Adipocyte (in vitro differentiated cells): ENCODE measurements at regions not wholly inside any gene's neighbourhood (a gene's known extent, or its start where the extent isn't known, plus 50 kb on each side); places are given as distances from the start of the nearest gene placed in this dataset.

Source experiments
- DNase-seq: peaks from one replicate; pipeline ENCODE4 v3.0.0-alpha.2; 2015; ENCODE audit warnings: low read depth
- H3K27me3 ChIP-seq: replicated peaks from 2 replicates; pipeline ENCODE4 v1.7.0; 2013; ENCODE audit warnings: mild to moderate bottlenecking, low read length, moderate library complexity; ENCODE audit not compliant: control insufficient read depth, insufficient read depth
- H3K36me3 ChIP-seq: 2 replicates; pipeline ENCODE4 v1.7.0; 2013; ENCODE audit warnings: low read length, mild to moderate bottlenecking, moderate library complexity; ENCODE audit not compliant: control insufficient read depth, insufficient read depth, severe bottlenecking
- H3K4me1 ChIP-seq: 2 replicates; pipeline ENCODE4 v1.7.0; 2013; ENCODE audit warnings: mild to moderate bottlenecking, low read length, moderate library complexity; ENCODE audit not compliant: control insufficient read depth, insufficient read depth
- H3K4me3 ChIP-seq: 2 replicates; pipeline ENCODE4 v1.7.0; 2013; ENCODE audit warnings: mild to moderate bottlenecking, low read length, moderate library complexity
- H3K9ac ChIP-seq: 2 replicates; pipeline ENCODE4 v1.7.0; 2013; ENCODE audit warnings: mild to moderate bottlenecking, low read length, moderate library complexity
- H3K9me3 ChIP-seq: 2 replicates; pipeline ENCODE4 v1.7.0; 2013; ENCODE audit warnings: mild to moderate bottlenecking, low read length, moderate library complexity; ENCODE audit not compliant: control insufficient read depth

DNA sequence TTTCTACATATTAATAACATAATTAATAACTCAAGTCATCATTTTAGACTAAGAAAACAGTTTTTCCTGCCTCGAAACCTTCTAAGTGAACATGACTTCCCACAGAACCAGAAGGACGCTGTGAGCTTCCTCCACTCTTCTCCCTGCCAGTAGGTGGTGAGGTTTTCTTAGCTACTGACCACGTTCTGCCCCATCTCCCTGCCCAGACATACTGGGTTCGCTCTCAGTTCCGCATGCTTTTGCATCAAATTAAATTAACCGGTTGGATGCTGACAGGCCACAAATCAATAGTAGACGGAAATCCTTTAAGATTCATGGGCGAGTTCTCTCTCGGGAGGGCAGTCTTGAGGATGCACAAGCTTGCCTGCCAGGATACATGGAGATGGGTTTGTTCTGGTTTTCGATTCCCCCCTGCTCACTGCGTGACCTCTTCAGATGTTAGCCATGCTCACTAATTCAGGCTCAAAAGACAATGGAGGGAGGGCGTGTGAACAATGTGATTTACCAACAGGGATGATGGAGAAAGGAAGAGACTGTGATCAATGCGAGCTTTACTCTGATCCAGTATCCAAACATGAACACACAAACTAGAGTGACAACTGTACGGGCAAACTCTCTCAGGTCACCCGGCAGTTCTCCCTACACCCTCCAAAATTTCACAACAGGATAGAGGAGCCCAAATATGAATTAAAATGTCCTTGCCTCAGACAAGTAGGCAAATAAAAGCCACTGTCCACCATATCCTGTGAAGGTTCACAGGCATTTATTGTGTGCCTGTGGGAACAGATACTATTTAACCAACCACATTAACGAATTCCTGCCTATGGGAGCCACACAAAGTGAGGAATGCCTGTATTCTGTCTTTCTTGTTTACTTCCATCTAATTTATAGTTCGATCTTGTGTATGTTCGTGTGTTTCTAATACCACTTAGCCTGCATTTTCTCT is 375.7 kb downstream of the EIPR1 start:
- Histone ChIP-seq H3K4me1 (no peaks in the 10 kb centered on the region), H3K4me3 (no peak overlapping the region), H3K9ac (no peak overlapping the region), H3K36me3 (no peaks in the 10 kb centered on the region), H3K9me3 (no peaks in the 10 kb centered on the region), H3K27me3 (peaks cover 26% of the 10 kb centered on the region)
- peak; percentile 0 for DNase-seq

DNA sequence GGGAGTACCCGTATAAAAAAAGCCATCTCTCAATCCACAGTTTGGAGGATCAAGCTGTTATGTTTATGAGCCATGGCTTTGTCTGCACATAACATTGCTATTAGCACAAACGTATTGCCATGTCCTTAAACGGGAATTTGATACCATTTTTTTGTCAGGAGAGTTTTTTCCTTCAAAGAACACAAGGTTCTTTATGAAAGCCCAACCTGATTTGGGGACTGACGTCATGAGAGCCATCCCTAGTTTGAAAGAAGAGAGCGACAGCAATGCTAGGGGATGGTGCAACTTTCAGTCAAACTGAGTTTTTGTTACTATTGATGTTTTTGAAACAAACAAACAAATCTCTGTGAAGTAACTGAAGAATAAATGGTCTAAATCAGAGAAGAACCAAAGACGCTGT is 376.6 kb downstream of the EIPR1 start:
- H3K36me3 ChIP-seq: no peaks in the 10 kb centered on the region
- no peak overlapping the region for H3K9ac ChIP-seq
- H3K4me3 ChIP-seq: no peak overlapping the region

GRCh38 chr2:3000125-3000524 is 377.5 kb downstream of the EIPR1 start:
- H3K4me3 ChIP-seq: no peak overlapping the region
- no peaks in the 10 kb centered on the region for H3K4me1 ChIP-seq
- no peaks in the 10 kb centered on the region for H3K36me3 ChIP-seq
- DNase-seq: no peak
- H3K9me3 ChIP-seq: no peaks in the 10 kb centered on the region
- H3K27me3 ChIP-seq: peaks cover 22% of the 10 kb centered on the region
- H3K9ac ChIP-seq: no peak overlapping the region

More for the DNA sequence above, 376.6 kb downstream of the EIPR1 start:
- no peaks in the 10 kb centered on the region for H3K9me3 ChIP-seq
- no peaks in the 10 kb centered on the region for H3K4me1 ChIP-seq
- DNase-seq: no peak
- peaks cover 24% of the 10 kb centered on the region for H3K27me3 ChIP-seq

GRCh38 chr2:2998971-2999370 is 378.6 kb downstream of the EIPR1 start:
- peaks cover 17% of the 10 kb centered on the region for H3K27me3 ChIP-seq
- H3K4me1 ChIP-seq: no peaks in the 10 kb centered on the region
- no peaks in the 10 kb centered on the region for H3K36me3 ChIP-seq
- no peak overlapping the region for H3K4me3 ChIP-seq
- no peak overlapping the region for H3K9ac ChIP-seq
- no peak for DNase-seq
- no peaks in the 10 kb centered on the region for H3K9me3 ChIP-seq

DNA sequence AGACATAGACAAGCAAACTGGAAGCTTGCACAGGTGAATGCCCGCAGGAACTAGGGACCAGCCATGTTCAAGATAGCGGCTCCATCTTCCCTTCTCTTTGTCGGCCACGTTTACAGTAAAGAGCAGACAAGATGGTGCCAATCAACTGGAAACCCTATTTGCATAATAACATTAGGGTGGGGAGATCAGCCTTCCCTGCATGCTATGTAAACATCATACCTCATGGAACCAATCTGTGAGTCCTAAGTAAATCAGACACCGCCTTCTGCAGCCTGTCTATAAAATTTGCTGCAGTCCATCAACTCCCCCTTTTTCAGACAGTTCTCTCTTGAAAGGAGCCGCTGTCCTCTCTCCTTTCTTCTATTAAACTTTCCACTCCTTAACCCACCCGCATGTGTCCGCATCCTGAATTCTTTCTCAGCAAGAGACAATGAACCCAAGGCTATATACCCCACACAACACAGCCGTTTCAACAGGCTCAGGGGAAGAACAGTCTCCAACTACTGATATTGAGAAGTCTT is 384.4 kb downstream of the EIPR1 start:
- no peak overlapping the region for H3K4me3 ChIP-seq
- H3K36me3 ChIP-seq: no peaks in the 10 kb centered on the region
- H3K4me1 ChIP-seq: no peaks in the 10 kb centered on the region
- no peaks in the 10 kb centered on the region for H3K27me3 ChIP-seq
- peaks cover 3% of the 10 kb centered on the region for H3K9me3 ChIP-seq
- DNase-seq: no peak
- no peak overlapping the region for H3K9ac ChIP-seq

DNA sequence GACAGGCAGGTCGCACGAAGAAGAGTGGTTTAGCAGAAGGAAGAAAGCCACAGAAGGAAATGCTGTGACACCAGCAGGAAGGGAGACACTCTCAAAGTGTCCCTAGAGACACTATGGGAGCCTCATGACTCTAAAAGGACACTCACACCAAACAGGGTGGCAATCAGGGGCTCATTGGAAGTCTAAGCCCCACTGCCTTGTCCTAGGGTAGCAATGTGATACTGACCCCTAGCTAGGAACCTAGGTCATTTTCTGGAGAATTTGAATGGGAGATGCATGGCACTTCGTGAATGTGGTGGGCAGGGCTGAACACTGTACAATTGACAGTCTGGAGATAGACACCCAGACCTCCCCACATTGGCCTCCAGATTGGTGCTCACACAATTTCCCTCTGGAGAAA is 385.0 kb downstream of the EIPR1 start:
- Histone ChIP-seq H3K4me1 (no peaks in the 10 kb centered on the region), H3K9me3 (peaks cover 3% of the 10 kb centered on the region), H3K36me3 (no peaks in the 10 kb centered on the region), H3K27me3 (no peaks in the 10 kb centered on the region), H3K9ac (no peak overlapping the region), H3K4me3 (no peak overlapping the region)
- DNase-seq: no peak

- Histone ChIP-seq H3K4me3 (no peak overlapping the region), H3K9ac (no peak overlapping the region), H3K4me1 (no peaks in the 10 kb centered on the region), H3K9me3 (peaks cover 3% of the 10 kb centered on the region), H3K27me3 (no peaks in the 10 kb centered on the region), H3K36me3 (no peaks in the 10 kb centered on the region)
- no peak for DNase-seq
Measured at GRCh38 chr2:2985020-2985419, 392.6 kb downstream of the EIPR1 start.

DNA sequence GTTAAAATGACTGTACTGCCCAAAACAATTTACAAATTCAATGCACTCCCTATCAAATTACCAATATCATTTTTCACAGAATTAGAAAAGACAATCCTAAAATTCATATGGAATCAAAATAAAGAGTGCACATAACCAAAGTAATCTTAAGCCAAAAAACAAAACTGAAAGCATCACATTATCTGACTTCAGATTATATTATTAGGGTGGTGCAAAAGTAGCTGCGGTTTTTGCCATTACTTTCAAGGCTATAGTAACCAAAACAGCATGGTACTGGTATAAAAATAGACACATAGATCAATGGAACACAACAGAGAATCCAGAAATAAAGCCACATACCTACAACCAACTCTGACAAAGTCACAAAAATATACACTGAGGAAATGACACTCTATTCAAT is 396.6 kb downstream of the EIPR1 start:
- no peak for DNase-seq
- Histone ChIP-seq H3K4me1 (no peaks in the 10 kb centered on the region), H3K9me3 (peaks cover 4% of the 10 kb centered on the region), H3K27me3 (no peaks in the 10 kb centered on the region), H3K4me3 (no peak overlapping the region), H3K36me3 (no peaks in the 10 kb centered on the region), H3K9ac (no peak overlapping the region)

GRCh38 chr2:2974982-2975381 is 402.6 kb downstream of the EIPR1 start:
- no peak overlapping the region for H3K4me3 ChIP-seq

DNA sequence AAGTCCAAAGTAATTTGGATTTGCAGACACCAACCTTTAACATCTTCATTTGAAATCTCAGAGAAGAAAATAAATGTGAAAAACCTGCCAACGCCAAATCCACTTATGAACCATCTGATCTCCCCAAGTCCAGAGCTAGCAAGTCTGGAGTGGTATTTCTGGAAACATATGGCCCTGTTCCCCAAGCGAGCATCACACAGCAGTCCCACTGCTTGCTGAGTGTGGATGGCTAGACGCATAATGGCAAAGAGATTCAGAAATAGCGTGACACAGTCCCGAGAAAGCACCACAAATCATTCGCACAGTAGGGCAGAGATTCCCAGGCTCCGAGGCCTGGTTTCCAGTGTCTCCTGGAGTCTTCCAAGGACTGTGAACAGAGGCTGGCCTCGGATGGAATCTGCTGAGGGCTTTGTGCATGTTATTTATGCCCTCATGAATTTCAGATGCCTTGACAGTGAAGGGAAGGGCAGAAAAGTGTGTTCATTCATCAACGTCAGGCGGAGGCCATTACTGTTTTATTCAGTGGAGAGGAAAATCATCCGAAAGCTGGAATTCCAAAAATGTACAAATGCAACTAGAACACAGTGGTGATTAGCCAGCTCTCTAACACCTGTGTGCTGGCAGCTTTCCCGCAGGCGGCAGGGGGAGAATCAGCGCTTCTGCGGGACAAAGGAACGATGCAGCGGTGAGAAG is 417.0 kb downstream of the EIPR1 start:
- no peak overlapping the region for H3K4me3 ChIP-seq
- no peaks in the 10 kb centered on the region for H3K4me1 ChIP-seq
- H3K27me3 ChIP-seq: no peaks in the 10 kb centered on the region
- peaks cover 20% of the 10 kb centered on the region for H3K9me3 ChIP-seq
- H3K9ac ChIP-seq: no peak overlapping the region
- DNase-seq: no peak
- no peaks in the 10 kb centered on the region for H3K36me3 ChIP-seq

More at GRCh38 chr2:2974982-2975381, 402.6 kb downstream of the EIPR1 start:
- Histone ChIP-seq H3K4me1 (no peaks in the 10 kb centered on the region), H3K36me3 (no peaks in the 10 kb centered on the region), H3K9me3 (peaks cover 13% of the 10 kb centered on the region), H3K9ac (no peak overlapping the region), H3K27me3 (no peaks in the 10 kb centered on the region)
- no peak for DNase-seq

DNA sequence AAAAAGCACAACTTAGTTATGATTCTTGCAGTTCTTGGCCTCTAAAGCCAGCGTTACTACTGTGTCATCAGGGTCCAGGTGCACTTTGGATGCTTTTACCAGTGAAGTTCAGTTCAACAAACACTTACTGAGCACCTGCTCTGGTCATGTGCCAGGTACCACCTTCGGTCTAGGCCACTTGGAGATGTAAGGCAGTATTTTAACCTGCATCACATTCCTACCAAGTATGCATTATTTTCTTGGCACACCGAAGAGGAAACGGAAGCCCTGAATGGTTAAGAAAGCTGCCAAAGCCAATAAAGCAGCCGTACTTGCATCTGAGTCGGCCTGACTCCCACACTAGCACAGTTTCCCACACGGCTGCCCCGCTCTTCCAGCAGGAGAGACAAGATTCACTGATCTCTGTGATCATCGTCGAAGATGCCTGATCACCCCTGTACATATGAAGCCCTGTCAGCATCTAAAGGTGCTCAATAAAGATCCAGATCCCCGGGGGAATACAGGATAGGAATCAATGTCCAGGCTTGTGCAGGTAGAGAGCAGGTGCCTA is 427.1 kb downstream of the EIPR1 start:
- no peak for DNase-seq
- peaks cover 3% of the 10 kb centered on the region for H3K9me3 ChIP-seq
- H3K27me3 ChIP-seq: no peaks in the 10 kb centered on the region
- H3K36me3 ChIP-seq: no peaks in the 10 kb centered on the region
- H3K4me1 ChIP-seq: no peaks in the 10 kb centered on the region
- no peak overlapping the region for H3K4me3 ChIP-seq
- no peak overlapping the region for H3K9ac ChIP-seq
